Hepatocyte (in vitro differentiated cells): ENCODE measurements at regions not wholly inside any gene's neighbourhood (a gene's known extent, or its start where the extent isn't known, plus 50 kb on each side); places are given as distances from the start of the nearest gene placed in this dataset.

Experiments used
- EZH2 ChIP-seq: fragments of 200-600 bp; sonication (generic); IDR thresholded peaks from 2 replicates; pipeline ENCODE4 v1.6.1; 2016; ENCODE audit warnings: antibody characterized with exemption, mild to moderate bottlenecking, borderline replicate concordance
- EZH2phosphoT487 ChIP-seq: fragments of 200-600 bp; sonication (generic); IDR thresholded peaks from one replicate; pipeline ENCODE4 v1.6.1; 2018; ENCODE audit warnings: antibody characterized with exemption, mild to moderate bottlenecking, low read depth, moderate library complexity; ENCODE audit not compliant: unreplicated experiment, severe bottlenecking
- TF ChIP-seq, protein P1 (sequence below): fragments of 200-600 bp; sonication (generic); IDR thresholded peaks from 2 replicates; pipeline ENCODE4 v1.5.1; 2016; ENCODE audit warnings: antibody characterized with exemption, mild to moderate bottlenecking; ENCODE audit not compliant: poor library complexity

DNA sequence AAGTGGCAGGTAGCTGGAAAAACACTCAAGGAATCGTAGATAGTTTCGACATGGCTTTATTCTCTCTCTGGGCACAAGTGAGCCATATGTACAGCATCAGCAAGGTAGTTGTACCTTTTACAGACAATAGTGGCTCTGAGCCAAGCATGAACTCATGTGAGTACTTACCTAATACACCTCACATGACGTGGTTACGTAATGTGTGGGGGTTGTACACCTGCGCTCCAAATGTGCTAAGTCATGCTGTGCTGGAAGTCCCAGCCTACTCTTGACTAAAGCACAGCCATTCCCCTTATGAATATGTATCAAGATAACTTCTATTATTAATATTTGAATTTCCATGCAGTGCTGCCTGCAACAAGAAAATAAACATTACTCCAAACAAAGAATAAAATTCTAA lies 78.8 kb upstream of the HMGN3 start:
- TF ChIP-seq, protein P1, sequence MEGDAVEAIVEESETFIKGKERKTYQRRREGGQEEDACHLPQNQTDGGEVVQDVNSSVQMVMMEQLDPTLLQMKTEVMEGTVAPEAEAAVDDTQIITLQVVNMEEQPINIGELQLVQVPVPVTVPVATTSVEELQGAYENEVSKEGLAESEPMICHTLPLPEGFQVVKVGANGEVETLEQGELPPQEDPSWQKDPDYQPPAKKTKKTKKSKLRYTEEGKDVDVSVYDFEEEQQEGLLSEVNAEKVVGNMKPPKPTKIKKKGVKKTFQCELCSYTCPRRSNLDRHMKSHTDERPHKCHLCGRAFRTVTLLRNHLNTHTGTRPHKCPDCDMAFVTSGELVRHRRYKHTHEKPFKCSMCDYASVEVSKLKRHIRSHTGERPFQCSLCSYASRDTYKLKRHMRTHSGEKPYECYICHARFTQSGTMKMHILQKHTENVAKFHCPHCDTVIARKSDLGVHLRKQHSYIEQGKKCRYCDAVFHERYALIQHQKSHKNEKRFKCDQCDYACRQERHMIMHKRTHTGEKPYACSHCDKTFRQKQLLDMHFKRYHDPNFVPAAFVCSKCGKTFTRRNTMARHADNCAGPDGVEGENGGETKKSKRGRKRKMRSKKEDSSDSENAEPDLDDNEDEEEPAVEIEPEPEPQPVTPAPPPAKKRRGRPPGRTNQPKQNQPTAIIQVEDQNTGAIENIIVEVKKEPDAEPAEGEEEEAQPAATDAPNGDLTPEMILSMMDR: no peak
- no peak for TF ChIP-seq EZH2
- TF ChIP-seq EZH2phosphoT487: no peak
